GM18517 (cell line): ENCODE measurements at regions not wholly inside any gene's neighbourhood (a gene's known extent, or its start where the extent isn't known, plus 50 kb on each side); places are given as distances from the start of the nearest gene placed in this dataset.
"Not testable (repeated sequence)": the region's sequence is repeated elsewhere in the genome, so short reads cannot be mapped to it uniquely, and the experiment has no call there.

Experiments used
- ATAC-seq: cut with Tn5 transposase; IDR thresholded peaks from one replicate; pipeline ENCODE4 v1.9.1; 2021; ENCODE audit warnings: mild to moderate bottlenecking, moderate library complexity; ENCODE audit not compliant: unreplicated experiment

DNA sequence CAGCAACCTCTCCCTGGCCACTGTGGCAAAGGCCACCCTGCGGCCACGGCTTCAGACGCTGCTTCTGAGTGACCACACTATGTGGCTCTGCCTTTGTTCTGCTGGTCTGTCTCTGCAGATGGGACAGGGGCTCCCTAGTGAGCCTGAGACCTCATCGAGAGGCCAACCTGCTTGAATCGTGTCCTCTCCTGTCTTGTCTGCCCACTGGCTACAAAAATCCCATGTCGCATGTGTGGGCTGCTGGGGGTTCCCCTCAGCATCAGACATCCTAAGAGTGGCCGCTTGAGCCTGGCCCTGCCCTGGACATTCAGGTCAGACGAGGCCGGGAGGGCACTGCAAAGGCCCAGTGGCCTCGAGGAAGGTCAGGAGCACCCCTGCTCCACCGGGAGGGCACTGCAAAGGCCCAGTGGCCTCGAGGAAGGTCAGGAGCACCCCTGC lies 222.9 kb downstream of the DLL1 start:
- no peak for ATAC-seq

DNA sequence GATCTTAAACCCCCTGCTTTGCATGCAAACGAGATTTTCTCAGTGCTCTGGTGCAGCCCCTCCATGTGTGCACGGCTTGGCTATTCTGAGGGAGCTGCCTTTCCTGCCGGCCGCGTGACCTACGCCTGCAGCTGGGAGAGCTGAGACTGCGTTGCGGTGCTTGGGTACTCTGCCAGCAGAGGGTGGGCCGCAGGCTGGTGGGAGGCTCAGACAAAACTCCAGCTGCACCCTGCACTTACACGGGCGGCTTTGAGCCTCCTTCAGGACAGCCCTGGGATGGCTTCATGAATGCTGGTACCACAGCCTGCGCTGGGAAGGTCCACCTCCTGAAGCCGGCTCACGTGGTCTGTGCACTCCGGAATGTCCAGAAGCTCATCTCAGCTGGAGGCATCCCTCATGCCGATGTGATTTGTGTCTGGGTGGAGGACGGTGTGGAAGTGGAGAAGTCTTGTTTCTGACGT lies 223.7 kb downstream of the DLL1 start:
- ATAC-seq: no peak

DNA sequence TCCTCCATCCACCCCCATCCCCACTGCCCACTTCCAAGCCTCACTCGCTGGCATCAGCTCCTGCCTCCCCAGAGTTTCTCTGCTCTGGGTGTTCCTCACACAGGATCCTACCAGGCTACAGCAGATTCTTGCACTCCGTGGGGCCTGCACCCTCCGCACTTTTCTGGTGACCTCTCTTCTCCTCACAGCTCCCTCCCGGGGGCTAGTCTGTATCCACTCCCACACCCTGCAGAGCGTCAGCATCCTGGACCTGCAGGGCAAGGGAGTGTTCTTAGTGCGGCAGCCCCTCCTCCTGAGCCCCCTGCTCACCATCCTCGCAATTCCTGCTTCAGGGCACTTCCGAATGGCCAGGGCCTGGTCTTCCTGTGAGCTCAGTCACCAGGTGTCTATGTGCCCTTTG lies 224.2 kb downstream of the DLL1 start:
- no peak for ATAC-seq

DNA sequence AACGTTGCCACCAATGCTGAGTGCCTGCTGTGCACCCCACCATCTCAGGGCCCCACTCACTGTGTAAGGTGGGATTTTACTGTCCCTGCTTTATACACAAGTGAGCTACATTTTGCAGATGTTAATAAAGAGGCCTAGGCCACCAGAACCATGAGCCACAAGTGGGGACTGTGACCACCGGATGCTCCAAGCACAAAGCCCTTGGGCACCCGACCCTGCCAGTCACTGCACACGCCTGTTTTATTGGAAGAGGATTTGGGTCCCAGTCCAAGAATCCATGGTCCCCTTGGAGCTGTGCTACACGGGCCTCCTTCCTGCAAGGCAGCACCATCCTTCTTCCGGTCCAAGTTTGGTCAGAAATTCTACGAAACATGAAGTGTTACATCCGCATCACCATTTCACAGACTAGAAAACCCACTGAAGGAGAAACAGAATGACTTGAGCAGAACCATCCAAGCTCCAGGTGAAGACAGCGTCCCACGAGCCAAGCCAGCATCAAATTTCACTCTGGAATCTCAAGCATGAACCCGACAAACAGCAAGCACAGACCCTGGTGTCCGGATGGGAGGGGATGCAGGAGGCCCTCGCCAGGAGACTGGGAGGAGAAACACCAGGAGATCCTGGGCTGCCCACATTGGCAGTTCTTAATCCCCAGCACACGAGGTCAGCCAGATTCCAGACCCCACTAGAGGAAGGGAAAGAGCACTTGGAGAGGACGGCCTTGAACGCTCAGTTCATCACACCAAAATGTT lies 226.9 kb downstream of the DLL1 start:
- ATAC-seq: no peak

DNA sequence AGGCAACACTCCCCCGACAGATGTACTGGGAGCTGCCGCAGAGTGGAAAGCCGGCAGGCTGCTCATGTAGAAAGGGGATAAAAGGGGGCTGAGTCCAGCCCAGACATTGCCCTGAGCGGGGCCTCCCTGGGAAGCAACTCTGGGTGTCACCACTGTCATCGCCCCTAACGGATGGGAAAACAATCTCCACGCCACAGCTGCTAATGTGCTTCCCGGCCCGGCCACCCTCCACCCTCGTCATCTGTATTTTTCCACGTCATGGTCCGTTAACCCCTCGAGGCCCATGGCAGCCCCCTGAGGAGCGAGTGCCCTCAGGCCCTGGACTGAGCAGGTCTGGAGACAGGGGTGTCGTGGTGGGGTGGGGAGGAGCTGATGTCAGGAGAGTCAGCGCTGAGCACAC lies 227.4 kb downstream of the DLL1 start:
- no peak for ATAC-seq

DNA sequence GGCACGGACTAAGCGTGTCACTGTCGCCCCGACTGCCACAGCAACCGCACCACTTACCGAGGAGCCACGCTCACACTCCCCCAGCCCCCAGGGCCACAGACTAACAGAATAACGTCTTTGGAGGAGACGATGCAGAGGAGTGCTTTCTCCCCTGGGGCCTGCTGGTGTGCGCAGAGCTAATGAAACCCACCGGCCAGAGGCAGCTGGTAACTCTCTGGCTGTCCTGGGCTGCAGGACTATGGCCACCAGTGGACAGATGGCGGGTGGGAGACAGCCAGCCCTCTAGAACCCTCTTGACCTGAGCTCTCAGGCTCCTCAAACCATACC lies 228.0 kb downstream of the DLL1 start:
- no peak for ATAC-seq

DNA sequence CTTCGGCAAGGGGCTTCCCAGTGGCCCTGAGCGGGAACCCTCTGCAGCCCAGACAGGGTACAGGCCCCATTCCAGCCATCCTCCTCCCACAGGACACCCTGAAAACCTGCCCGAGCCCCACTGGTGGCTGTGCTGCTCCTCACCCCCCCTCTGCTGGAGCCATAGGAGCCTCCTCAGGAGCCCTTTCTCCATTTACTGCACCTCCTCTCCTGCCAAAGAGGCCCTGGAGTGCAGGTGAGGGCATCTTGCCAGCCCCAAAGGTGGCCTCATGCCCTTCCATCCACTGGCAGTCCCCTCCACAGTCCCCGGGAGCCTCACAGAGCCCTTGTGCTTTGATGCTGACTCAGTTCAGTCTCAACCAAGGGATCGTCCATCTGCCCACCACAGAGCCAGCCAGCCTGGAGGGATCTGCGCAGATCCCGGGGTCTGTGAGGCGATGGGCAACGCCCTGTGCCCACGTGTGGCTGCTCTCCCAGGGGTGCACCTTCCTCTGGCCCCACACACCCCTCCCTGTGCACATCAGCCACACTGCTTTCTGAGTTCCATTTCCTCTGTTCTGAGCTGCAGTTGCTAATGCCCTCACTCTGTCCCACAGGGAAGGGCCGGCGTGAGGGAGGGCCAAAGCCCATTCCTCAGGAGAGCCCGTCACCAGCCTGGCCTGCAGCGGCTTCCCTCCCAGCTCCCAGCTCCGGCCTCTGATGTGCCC lies 228.5 kb downstream of the DLL1 start:
- no peak for ATAC-seq

DNA sequence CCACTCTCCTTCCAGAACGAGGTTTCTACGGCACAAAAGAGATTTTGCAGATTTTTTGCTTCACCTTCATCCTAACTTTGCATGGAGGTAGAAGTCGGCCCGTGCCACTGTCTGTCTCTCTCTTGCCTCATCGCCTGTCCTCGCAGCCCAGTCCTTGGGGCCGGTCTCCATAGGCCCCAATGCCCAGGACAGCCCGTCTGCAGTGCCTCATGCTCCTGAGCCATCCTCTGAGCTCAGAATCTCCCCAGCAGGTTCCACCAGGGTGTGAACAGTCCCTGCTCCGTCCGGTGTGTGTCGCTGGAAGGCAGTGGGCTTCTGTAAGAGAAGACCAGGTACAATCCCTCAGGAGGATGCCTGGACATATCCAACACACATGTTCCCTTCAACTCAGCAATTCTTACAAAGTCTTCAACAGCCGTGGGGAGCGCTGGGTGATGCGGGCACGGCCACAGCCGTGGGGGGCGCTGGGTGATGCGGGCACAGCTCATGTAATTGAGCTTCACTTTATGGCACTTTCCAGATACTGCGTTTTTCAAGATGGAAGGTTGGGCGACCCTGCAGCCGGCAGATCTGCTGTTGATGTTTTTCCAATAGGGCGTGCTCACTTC lies 231.9 kb downstream of the DLL1 start:
- ATAC-seq: no peak

DNA sequence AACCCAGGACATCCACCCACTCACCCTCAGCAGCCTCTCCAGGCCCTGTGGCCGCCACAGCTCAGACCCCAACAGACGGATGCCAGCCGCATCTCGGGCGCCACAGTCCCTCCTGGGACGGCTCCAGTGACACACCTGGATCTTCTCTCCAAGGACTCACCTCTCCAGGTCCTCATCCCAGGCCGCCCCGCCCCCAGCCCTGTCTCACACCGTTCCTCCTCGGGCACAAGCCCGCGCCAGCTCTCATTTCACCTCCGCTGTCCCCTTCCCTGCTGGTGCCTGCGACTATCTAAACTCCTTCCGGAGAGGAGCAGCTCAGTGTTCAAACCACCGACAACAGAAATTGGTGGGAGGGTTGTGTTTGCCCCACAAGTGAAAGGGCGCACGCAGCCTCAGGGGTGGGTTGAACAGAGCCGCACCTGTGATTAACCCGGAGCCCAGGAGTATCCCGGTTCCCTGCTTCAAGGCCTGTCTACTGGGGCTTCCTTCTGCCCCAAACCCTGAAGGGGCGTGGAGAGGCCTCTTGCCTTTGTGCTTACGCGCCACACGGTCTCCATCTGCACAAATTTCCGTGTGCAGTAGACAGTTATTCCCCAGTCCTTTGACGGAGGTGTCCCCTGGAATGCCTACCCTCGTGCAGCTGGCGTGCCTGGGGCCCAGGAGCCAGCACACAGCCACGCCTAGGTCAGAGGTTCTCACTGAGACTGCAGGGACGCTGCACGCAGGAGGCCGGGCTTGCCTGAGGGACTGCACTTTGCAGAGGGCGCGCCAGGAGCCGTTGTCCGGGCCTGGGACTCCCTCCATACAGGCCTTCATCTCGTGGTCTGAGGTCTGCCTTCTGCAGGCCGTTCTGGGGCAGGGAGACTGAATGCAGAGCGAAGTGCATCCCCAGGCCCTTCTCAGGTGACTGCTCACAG lies 232.7 kb downstream of the DLL1 start:
- ATAC-seq: no peak

DNA sequence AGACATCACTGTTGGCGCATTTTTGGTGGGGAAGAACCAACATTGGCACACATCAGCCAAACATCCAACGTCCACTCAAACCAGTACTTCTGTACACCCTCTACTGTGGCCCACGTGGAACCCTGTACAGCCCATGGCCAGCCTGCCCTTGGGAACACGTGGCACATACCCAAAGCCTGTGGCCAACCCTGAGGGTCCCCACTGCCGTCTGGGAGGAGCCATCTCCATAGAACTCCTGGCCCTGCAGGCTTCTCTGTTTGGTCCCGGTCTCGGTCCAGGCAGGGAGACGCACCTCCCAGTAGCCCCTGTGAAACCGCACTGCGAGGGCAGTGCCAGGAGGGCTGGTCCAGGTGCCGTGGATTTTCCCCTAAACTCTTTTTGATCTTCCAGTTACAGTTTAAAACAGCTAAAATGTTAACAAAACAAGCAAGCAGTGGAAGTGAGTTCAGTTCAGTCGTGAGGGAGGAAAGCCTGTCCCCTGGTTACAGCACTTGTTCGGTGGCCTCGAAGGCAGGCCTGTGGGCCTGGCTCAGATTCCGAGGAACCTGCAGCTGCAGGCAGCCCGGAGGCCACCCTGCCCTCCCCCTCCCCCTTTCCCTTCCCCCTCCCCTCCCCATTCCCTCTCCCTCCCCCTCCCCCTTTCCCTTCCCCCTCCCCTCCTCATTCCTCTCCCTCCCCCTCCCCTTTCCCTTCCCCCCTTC lies 233.7 kb downstream of the DLL1 start:
- ATAC-seq: no peak

DNA sequence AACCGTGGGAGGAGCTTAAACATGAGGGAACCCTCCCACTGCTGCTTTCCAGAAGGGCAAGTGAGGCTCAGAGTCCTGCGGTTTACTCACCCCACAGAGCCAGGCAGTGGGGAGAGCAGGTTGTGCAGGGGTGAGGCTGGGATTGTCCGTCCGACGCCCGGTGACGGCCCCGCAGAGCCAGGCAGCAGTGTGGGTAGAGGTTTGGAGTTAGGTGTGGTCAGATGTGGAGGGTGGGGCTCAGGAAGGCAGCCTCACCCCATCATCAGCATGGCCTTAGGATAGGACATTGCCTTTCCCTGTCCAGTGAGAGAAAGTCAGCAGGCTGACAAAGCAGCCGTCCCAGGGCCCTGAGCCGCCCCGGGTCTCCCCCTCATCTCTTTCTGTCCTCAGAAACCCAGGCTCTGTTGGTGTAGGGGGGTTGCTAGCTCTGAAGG lies 234.6 kb downstream of the DLL1 start:
- ATAC-seq: no peak

DNA sequence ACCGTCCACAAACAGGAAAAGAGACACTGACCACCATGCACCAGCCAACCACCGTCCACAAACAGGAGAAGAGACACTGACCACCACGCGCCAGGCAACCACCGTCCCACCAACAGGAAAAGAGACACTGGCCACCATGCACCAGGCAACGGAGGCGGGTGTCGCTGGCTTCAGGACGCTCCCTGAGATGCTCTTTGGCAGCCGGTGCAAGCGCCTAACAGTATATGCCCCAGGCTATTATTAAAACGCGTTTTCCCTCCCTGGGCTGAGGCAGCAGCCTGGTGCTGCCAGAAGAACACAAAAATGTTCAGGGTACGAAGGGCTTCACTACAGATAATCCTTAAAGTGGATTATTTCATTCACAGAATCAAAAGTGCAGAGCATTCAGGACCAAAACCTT lies 235.1 kb downstream of the DLL1 start:
- not testable (repeated sequence) for ATAC-seq

DNA sequence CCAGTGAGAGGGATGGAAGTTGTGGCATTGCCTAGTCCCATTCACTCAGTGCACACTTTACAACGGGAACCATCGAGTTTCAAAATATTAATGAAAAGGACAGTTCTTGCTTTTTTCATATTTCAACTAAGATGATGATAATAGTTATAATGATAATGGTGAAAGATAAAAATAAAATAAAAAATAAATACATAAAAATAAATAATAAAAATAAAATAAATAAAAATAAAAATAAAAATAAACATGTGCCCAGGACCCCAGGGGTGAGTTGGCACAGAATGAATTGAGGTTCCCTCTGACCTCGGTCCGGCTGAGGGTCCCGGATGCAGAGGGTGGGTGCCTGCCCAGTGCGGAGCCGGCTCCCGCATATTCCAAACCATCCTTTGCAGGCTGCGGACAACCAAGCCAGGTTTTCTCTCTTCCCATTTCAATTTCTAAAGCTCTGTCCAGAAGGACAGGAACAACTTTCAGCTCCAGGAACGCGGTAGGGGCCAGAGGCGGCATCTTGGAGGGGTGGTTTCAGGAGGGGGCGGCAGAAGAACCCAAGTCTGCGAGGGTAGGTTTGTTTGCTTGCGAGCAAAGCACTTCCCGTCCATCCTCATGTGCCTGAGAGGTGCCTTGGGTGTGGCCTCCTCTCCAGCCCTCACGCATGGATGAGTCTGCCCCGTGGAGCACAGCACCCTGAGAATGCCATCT lies 236.8 kb downstream of the DLL1 start:
- no peak for ATAC-seq

DNA sequence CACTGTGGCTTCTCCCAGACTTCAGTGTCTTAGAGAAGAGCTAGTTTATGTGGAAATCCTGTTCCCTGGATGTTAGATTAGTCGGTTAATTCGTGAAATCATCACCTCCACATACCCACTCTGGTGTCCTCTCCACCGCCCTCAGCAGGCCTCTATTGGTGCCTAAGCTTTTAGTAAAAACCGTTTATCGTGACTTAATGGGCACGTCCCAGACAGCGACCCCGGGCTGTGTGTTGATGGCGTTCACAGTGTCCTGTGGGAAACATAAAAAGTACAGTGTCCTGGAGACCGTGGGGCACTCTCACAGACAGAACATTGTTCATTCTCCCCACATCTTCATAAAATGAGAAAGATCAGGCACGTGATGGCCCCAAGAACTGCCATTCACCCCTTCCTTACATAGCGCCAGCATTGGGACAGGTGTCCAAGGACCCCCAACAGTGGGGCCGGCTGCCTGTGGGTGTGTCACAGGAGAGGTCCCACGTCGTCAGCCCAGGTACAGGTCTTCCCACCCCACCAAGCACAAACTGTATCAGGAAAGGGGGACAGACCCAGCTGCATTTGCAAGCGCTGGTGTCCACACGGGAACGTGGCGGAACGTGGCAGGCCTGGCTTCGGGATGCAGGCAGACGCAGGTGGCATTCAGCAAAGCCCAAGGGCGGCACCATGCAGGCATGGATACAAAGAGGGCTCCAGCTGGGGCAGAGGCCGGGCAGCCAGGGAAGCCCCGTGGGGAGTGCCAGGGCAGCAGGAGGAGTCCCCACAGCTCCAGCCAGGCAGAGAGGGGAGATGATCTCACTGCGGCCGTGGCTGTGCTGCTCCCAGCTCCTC lies 237.7 kb downstream of the DLL1 start:
- ATAC-seq: no peak

DNA sequence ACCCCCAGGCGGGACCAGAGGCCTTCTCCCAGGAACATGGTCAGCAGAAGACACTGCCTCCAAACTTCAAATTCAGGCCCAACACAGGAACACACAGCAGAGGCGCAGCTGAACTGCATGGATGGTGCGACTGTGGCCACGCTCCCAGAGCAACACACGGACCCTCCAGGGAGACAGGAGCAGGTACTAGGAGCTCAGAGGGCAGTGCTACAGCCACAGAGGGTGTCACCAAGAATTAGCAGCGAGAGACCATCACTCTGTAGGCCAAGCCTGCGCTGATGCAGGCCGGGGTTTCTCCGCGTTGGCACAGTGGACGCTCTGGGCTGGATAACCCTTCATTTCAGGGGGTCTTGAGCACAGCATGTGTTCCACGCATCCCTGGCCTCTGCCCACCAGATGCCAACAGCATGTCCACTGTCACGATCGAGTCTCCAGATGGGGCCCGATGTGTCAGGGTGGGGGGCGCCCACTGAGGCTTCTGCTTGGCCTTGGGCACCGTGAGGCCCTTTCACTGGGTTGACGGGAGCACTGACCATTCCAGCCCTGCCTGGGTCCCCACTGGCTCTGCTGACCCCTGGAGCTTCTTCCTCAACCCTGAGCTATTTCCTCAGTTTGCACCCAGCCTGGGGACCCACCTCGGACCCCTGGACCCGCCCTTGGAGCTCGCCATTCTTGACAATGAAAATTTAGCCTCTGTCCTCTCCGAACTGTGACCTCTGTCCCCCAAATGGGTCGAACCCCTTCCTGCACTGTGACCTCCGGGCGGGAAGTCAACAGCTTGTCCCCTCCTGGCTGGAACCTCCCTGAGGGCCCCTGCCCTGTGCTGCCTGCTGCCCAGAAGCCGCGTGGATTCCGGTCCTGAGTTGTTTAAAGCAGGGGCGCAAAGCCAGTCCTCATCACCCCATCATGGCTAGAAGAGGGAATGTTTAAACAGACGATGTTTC lies 239.4 kb downstream of the DLL1 start:
- ATAC-seq: no peak

DNA sequence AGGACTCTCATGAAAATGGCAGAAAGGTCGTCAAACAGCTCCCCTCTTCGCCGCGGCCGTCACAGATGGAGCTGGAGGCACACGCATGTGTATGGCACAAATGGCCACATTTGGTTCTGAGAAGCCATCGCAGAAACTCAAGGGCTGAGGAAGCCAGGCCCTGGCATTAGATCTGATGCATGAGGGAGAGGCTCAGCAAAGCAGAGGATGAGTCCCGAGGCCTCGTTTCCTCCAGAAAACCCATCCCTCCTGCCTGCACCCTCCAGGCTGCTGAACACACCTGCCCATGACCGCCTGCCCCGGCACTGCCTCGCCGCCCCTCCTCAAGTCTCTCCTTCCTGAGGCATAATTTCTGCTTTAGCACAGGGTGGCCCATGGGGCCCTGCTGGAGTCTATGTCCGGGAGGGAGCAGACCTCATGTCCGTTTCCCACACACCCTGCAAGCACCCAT lies 240.3 kb downstream of the DLL1 start:
- no peak for ATAC-seq

DNA sequence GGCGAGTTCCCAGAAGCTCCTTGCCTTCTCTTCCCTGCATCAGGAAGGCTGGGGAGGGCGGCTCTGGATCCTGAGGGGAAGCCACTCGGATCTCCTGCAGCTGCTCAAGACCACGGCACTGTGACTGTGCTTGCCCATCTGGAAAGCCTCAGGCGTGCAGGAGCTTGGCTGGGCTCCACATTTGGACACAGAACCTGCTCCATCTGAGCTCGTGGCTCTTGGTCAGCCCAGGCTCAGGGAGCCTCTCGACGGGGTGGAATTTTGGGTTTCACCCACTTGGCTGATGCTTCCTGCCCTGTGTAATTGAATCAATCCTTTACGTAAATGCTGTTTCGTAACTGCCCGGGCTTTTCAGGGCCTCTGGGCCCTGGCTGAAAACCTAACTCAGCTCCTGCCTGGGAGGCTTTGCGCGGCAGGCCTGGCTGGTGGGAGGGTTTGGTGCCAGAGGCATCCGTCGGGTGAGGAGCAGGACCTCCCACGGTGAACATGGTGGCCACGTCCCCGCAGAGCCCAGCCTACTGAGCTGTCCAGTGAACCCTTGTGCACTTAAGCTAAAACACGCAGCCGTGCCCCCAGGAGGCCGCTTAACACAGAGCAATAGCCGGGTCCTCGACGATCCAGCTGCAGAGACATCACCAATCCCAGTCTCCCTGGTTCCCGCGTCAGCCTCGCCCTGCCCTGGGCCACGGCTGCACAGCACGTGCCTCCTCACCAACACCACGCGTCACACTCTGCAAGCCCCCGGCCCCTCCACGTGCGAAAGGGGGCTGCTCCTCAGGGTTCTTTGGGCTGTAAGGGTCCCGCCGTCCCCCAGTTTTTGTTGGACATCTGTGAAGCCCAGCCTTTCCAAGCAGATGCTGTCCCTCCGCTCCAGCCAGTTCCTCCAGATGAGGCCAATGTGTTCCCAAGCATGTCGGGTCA lies 241.0 kb downstream of the DLL1 start:
- no peak for ATAC-seq
